Tibial nerve (tissue), 4 donors: ENCODE measurements at regions not wholly inside any gene's neighbourhood (a gene's known extent, or its start where the extent isn't known, plus 50 kb on each side); places are given as distances from the start of the nearest gene placed in this dataset.
"Not testable (repeated sequence)": the region's sequence is repeated elsewhere in the genome, so short reads cannot be mapped to it uniquely, and the experiment has no call there.

ENCODE experiments used
- DNase-seq, 2 donors: peaks; one replicate each; pipeline ENCODE4 v3.0.0-alpha.2; 2019; ENCODE audit warnings: low spot score in 2 of 2
- H3K27ac ChIP-seq, 4 donors: fragments of 200-600 bp; sonication (generic) in 3 of 4; one replicate each; pipeline ENCODE4 v1.5.1; 2017 to 2019; ENCODE audit warnings: mild to moderate bottlenecking in 1 of 4
- H3K27me3 ChIP-seq, 2 donors: fragments of 200-600 bp; sonication (generic) in 1 of 2; one replicate each; pipeline versions ENCODE4 v1.5.1 to v1.6.0; 2017 to 2019
- H3K36me3 ChIP-seq, 3 donors: fragments of 200-600 bp; sonication (generic); one replicate each; pipeline ENCODE4 v1.5.1; 2018 to 2019
- H3K4me1 ChIP-seq, 4 donors: fragments of 200-600 bp; sonication (generic) in 3 of 4; one replicate each; pipeline ENCODE4 v1.5.1; 2017 to 2019
- H3K4me3 ChIP-seq, 4 donors: fragments of 200-600 bp; sonication (generic) in 3 of 4; one replicate each; pipeline ENCODE4 v1.5.1; 2017 to 2019; ENCODE audit warnings: mild to moderate bottlenecking in 1 of 4, moderate library complexity in 1 of 4
- H3K9me3 ChIP-seq, 4 donors: fragments of 200-600 bp; sonication (generic) in 3 of 4; one replicate each; pipeline ENCODE4 v1.5.1; 2017 to 2019
- EP300 ChIP-seq, 2 donors: sonication (generic); formaldehyde crosslinking; IDR thresholded peaks; one replicate each; pipeline ENCODE4 v1.6.1; 2017; ENCODE audit warnings: antibody characterized with exemption in 2 of 2, mild to moderate bottlenecking in 1 of 2
- POLR2A ChIP-seq, 2 donors: fragments of 450-650 bp; IDR thresholded peaks; one replicate each; pipeline ENCODE4 v1.6.1; 2017; ENCODE audit warnings: antibody characterized with exemption in 2 of 2, mild to moderate bottlenecking in 2 of 2, moderate library complexity in 2 of 2
- WGBS, 2 donors: methylation state at CpG; one replicate each; pipeline ENCODE4 v1.1.5; 2018; 5-methylcytosine and 5-hydroxymethylcytosine counted together
- TF ChIP-seq, protein P1 (sequence below), 5 experiments: fragments of 200-600 bp in 3 of 5; fragments of 450-650 bp in 2 of 5; sonication (generic) in 3 of 5; IDR thresholded peaks; one replicate each; pipeline ENCODE4 v1.5.1; 2016 to 2019; ENCODE audit warnings: antibody characterized with exemption in 5 of 5, mild to moderate bottlenecking in 3 of 5, moderate library complexity in 2 of 5

GRCh38 chrX:56125946-56126345 is 106.2 kb upstream of the KLF8 start:
- Histone ChIP-seq H3K4me1 (no peaks in the 10 kb centered on the region), H3K9me3 (no peaks in the 10 kb centered on the region), H3K27ac (no peak overlapping the region), H3K36me3 (no peaks in the 10 kb centered on the region), H3K4me3 (no peak overlapping the region), H3K27me3 (no peaks in the 10 kb centered on the region)
- TF ChIP-seq, protein P1, sequence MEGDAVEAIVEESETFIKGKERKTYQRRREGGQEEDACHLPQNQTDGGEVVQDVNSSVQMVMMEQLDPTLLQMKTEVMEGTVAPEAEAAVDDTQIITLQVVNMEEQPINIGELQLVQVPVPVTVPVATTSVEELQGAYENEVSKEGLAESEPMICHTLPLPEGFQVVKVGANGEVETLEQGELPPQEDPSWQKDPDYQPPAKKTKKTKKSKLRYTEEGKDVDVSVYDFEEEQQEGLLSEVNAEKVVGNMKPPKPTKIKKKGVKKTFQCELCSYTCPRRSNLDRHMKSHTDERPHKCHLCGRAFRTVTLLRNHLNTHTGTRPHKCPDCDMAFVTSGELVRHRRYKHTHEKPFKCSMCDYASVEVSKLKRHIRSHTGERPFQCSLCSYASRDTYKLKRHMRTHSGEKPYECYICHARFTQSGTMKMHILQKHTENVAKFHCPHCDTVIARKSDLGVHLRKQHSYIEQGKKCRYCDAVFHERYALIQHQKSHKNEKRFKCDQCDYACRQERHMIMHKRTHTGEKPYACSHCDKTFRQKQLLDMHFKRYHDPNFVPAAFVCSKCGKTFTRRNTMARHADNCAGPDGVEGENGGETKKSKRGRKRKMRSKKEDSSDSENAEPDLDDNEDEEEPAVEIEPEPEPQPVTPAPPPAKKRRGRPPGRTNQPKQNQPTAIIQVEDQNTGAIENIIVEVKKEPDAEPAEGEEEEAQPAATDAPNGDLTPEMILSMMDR (IDR thresholded peaks at IDR 0.05), result no peak
- no peak for TF ChIP-seq POLR2A (IDR thresholded peaks at IDR 0.05)
- DNase-seq, result no peak
- WGBS, 2 donors, result 61 to 95% methylated on average over 1 of the region's 1 CpG

- H3K27ac ChIP-seq, result no peak overlapping the region
- no peaks in the 10 kb centered on the region for H3K27me3 ChIP-seq
- no peaks in the 10 kb centered on the region for H3K4me1 ChIP-seq
- no peak overlapping the region for H3K4me3 ChIP-seq
- no peak for DNase-seq
- no peaks in the 10 kb centered on the region for H3K36me3 ChIP-seq
- TF ChIP-seq POLR2A (IDR thresholded peaks at IDR 0.05) (no peak), EP300 (IDR thresholded peaks at IDR 0.05) (no peak)
- TF ChIP-seq, protein P1 (IDR thresholded peaks at IDR 0.05), result no peak
- peaks cover 0 to 10% (median 0%) of the 10 kb centered on the region in 4 donors for H3K9me3 ChIP-seq
- 80 to 94% methylated on average over 3 of the region's 3 CpGs for WGBS, 2 donors
Measured at GRCh38 chrX:56130031-56130430, 102.1 kb upstream of the KLF8 start.

- no peak overlapping the region for H3K4me3 ChIP-seq
- 91 to 96% methylated on average over 3 of the region's 3 CpGs for WGBS, 2 donors
- no peaks in the 10 kb centered on the region for H3K4me1 ChIP-seq
- H3K36me3 ChIP-seq, result no peaks in the 10 kb centered on the region
- no peaks in the 10 kb centered on the region for H3K27me3 ChIP-seq
- no peak overlapping the region for H3K27ac ChIP-seq
- H3K9me3 ChIP-seq, result peaks cover 0 to 10% (median 0%) of the 10 kb centered on the region in 4 donors
- no peak for DNase-seq
- TF ChIP-seq EP300 (IDR thresholded peaks at IDR 0.05) (no peak), POLR2A (IDR thresholded peaks at IDR 0.05) (no peak)
- TF ChIP-seq, protein P1 (IDR thresholded peaks at IDR 0.05), result no peak
Measured at GRCh38 chrX:56130436-56130835, 101.7 kb upstream of the KLF8 start.

DNA sequence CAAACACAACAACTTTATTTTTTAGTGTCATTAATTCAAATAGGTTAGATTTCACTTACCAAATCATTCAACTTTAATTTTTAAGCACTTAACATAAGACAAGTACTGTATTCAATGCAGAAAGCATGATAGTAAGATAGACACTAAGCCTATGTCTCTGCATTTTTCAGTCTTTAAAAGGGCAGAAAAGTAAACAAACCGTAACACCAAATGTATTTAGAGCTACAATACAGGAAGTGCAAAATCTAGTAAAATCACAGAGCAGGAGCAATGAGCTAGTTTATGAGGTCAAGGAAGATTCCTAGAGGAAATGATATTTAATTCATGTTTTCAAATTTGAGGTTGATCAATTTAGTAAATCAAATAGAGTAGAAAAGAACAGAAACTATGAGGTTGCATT is 68.0 kb upstream of the KLF8 start:
- not testable (repeated sequence) for H3K4me3 ChIP-seq, H3K27ac ChIP-seq, H3K4me1 ChIP-seq, DNase-seq, H3K36me3 ChIP-seq, H3K27me3 ChIP-seq
- H3K9me3 ChIP-seq, result peaks cover 0 to 27% (median 7%) of the 10 kb centered on the region in 4 donors
- WGBS, 2 donors, result 67% methylated on average over 1 of the region's 1 CpG; no CpG with 5 or more reads in 1 of the 2 donors
